ENCODE measurements at regions not wholly inside any gene's neighbourhood (a gene's known extent, or its start where the extent isn't known, plus 50 kb on each side); places are given as distances from the start of the nearest gene placed in this dataset.
"Not testable (repeated sequence)": the region's sequence is repeated elsewhere in the genome, so short reads cannot be mapped to it uniquely, and the experiment has no call there.

- no peak for DNase-seq (ENCODE audit: low read depth in 3 of 3, low spot score in 2 of 3)
Observed at GRCh38 chr4:184282895-184283654, 65.4 kb upstream of the ENPP6 start.

GRCh38 chr4:184282251-184282713 lies 64.6 kb upstream of the ENPP6 start:
- DNase-seq (ENCODE audit: low read depth in 3 of 3, low spot score in 2 of 3): no peak

- no peak for DNase-seq (ENCODE audit: low read depth in 3 of 3, low spot score in 2 of 3)
Observed at GRCh38 chr4:184281231-184282139, 63.8 kb upstream of the ENPP6 start.

DNA sequence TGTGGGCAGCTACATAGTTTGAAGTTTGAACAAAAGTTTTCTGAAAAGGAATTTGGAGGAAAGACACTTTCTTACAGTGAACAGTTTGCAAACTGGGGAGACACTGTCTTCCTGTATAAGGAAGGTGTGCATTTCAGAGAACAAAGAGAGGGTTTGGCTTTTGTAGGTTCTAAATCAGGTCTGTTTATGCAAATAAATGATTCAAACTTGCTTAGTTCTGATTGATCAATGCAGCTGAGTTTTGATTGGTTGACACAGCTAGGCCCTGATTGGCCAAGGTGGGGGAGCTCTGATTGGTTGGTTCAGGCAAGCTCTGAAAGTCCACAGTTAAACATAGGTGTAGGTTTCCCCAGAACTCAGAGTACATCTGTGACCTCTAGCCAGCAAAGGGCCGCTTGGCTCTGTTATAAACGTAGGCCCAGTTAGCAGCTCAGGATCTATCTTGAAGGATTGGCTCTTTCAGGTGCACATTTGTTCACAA lies 63.0 kb upstream of the ENPP6 start:
- DNase-seq (ENCODE audit: low read depth in 3 of 3, low spot score in 2 of 3): no peak

DNA sequence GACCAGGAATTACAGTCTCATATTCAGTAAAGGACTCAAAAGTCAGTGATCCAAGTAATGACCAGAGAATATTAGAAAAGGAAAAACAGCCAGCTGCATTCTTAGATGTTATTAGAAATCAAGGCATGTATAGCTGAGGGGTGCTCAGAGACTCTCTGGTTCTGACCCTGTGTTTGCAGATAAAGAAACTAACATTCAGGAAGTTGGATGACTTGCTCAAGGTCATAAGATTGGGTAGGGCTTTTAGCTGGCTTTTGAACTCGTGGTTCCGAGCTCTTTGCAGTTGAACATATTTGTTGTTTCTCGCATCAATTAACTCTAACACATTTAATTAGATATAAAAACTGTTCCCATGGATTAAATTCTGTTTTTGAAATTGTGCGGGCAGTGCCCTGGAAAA lies 62.5 kb upstream of the ENPP6 start:
- DNase-seq (ENCODE audit: low read depth in 3 of 3, low spot score in 2 of 3): no peak

- DNase-seq (ENCODE audit: low read depth in 3 of 3, low spot score in 2 of 3): no peak
Observed at GRCh38 chr4:184279496-184280061, 61.9 kb upstream of the ENPP6 start.

- not testable (repeated sequence) for DNase-seq (ENCODE audit: low read depth in 3 of 3, low spot score in 2 of 3)
Observed at GRCh38 chr4:184277769-184278168, 60.1 kb upstream of the ENPP6 start.

DNA sequence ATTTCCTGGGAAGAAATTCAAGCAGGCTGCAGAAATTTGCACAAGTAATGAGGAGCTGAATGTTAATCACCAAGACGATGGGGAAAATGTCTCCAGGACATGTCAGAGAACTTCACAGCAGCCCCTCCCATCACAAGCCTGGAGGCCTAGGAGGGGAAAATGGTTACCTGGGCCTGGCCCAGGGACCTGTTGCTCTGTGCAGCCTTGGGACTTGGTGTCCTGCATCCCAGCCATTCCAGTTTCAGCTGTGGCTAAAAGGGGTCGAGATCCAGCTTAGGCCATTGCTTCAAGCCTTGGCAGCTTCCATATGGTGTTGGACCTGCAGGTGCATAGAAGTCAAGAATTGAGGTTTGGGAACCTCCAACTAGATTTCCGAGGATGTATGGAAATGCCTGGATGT lies 59.3 kb upstream of the ENPP6 start:
- not testable (repeated sequence) for DNase-seq (ENCODE audit: low read depth in 3 of 3, low spot score in 2 of 3)

- not testable (repeated sequence) for DNase-seq (ENCODE audit: low read depth in 3 of 3, low spot score in 2 of 3)
Observed at GRCh38 chr4:184276346-184276745, 58.7 kb upstream of the ENPP6 start.

- DNase-seq (ENCODE audit: low read depth in 3 of 3, low spot score in 2 of 3): no peak
Observed at GRCh38 chr4:184275766-184276165, 58.1 kb upstream of the ENPP6 start.

DNA sequence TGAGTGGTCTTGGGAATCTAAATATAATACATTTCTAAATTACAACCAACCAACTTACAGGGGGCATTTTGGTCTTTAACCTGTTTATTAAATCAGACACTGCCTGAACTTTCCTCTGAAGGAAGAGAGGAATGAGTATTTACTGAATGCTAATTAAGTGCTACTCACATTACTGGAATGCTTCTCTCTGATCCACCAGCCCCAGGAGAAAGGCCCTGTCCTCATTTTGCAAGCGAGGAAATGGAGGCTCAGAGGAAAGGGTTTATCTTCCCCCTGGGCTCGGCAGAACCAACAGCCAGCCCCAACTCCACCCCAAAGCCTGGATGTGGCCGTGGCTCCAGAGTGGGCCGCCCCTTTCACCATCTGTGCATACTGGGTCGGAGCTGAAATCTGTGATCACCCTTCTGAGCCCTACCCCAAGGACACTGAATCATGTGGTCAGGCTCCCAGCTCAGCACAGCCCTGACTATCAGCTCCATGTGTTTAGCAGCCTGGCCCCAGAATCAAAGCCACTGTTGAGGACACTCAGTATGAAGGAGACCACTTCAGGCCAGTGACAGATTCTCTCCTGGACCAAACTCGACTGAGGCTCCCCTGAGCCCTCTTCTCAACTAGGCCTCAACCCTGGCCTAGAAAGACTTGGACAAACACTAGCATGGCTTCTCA lies 56.7 kb upstream of the ENPP6 start:
- no peak for DNase-seq (ENCODE audit: low read depth in 3 of 3, low spot score in 2 of 3)

DNA sequence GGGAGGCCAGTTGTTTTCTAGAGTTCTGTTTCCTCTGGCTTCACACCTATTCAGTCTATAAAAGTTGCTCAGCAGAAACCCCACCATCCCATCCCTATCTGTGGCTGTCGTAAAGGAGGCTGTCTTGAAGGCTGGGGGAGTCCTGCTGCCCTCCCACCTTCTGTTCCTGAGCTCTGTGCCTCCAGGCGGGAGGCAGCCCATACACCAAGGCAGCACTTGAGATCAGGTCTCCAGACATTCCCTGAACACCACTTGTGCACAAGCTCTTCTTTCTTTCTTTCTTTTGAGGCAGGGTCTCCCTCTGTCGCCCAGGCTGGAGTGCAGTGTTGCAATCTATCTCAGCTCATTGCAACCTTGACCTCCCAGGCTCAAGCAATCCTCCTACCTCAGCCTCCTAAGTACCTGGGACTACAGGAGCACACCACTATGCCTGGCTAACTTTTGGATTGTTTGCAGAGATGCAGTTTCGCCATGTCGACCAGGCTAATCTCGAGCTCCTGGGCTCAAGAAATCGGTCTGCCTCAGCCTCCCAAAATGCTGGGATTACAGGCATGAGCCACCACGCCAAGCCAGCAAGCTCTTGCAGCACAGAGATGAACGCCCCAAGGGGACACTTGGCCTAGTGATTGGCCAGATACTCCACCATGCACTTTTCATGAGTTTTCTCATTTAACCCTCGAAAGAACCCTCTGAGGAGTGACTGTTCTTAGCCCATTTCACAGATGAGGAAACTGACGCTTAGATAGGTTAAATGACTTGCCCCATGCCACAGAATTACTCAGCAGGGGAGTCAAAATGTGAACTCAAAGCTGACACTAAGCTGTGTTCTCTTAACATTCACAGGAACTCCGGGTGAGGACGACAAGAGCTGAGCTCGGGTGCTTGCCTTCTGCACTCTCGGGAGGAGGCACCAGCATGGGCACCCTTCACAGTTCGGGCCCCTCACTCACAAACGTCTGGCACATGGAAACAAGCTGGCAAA lies 55.8 kb upstream of the ENPP6 start:
- DNase-seq (ENCODE audit: low read depth in 3 of 3, low spot score in 2 of 3): no peak

DNA sequence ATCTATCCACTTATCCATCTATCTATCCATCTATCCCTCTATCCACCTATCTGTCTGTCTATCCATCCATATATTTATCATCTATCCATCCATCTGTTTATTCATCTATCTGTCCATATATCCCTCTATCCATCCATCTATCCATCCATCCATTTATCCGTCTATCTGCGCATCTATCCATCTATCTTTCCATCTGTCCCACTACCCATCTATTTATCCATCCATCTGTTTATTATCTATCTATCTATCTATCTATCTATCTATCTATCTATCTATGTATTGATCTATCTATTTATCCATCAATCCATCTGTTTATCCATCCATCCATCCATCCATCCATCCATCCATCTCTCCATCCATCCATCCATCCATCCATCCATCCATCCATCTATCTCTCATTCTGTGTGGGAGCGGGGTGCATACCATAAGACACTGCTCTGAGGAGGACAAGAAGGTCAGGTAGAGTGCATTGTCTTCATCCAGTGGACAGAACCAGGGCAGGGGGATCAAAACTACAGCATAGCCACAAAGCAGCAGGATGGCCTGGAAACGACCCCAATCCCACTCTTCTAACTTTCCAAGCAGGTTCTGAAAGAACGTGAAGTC lies 53.2 kb upstream of the ENPP6 start:
- DNase-seq (ENCODE audit: low read depth in 3 of 3, low spot score in 2 of 3): no peak

- DNase-seq (ENCODE audit: low read depth in 3 of 3, low spot score in 2 of 3): no peak
Observed at GRCh38 chr4:184269879-184270430, 52.3 kb upstream of the ENPP6 start.

GRCh38 chr4:184268584-184269160 lies 51.0 kb upstream of the ENPP6 start:
- no peak for DNase-seq (ENCODE audit: low read depth in 3 of 3, low spot score in 2 of 3)

DNA sequence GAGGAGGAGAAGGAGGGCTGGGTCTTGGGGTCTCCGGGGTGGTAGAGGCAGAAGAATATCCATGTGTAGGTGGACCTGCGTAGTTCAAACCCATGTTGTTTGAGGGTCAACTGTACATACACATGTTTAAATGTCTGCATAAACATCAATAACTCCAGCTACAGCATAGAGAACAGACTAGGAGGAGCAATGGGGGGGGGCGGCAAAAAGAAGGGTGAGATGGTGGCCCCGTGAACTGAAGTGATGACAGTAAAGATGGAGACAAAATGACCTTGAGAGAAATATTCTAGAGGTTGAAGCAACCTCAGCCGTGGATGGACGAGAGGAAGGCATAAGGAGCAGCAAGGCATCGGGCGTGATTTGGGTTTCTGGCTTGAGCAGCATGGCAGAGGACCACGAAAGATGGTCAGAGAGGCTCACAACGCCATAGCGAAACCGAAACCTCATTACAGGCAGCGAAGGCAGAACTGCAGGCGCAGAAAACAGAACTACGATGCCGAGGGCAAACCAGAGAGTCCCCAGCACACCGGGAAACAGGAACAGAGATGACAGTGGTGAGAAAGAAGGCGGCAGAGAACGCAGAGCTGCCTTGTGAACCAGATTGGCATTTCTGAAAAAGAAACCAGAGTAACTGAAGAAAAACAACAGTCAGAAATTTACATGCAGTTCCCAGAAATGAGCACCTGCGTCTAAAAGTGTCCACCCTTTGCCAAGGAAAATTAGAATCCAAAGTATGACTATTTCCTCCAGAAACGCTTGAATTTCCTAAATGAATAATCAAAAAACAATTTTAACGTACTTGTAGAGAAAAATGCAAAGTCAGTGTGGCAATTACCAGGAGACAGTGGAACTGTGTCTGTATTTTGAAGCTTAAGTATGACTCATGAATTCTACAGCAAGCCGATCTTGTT lies 50.3 kb upstream of the ENPP6 start:
- DNase-seq (ENCODE audit: low read depth in 3 of 3, low spot score in 2 of 3): no peak

Data from right renal cortex interstitium (tissue), 3 donors.